Liver (tissue), 3 donors: ENCODE measurements at regions not wholly inside any gene's neighbourhood (a gene's known extent, or its start where the extent isn't known, plus 50 kb on each side); places are given as distances from the start of the nearest gene placed in this dataset.
A peak's percentile ranks its signal among the peaks of the same experiment; 100 is the strongest.

ENCODE experiments used
- HNF4A ChIP-seq, 2 donors: conservative IDR thresholded peaks; 2 replicates each; pipeline ENCODE4 v1.6.1; 2016; ENCODE audit warnings: antibody characterized with exemption in 2 of 2, mild to moderate bottlenecking in 2 of 2
- MAX ChIP-seq: IDR thresholded peaks from 2 replicates; pipeline ENCODE4 v1.6.1; 2016; ENCODE audit warnings: antibody characterized with exemption
- RXRA ChIP-seq, 2 donors: IDR thresholded peaks; 2 replicates each; pipeline ENCODE4 v1.6.1; 2017 to 2018; ENCODE audit warnings: antibody characterized with exemption in 2 of 2, mild to moderate bottlenecking in 1 of 2
- TF ChIP-seq, protein P1 (sequence below): fragments of 150-350 bp; IDR thresholded peaks from 2 replicates; pipeline ENCODE4 v1.5.1; 2017; ENCODE audit warnings: improper control_type of control experiment, low read depth, low read length; ENCODE audit not compliant: missing input control
- donor health status: healthy.
- donor health status: healthy.

GRCh38 chr18:22666411-22666940 is 248.8 kb upstream of the CTAGE1 start:
- TF ChIP-seq HNF4A (conservative IDR thresholded peaks at IDR 0.05) (peak; percentile 88 to 94), RXRA (IDR thresholded peaks at IDR 0.05) (peak; percentile 43 to 58), MAX (no peak)
- TF ChIP-seq, protein P1, sequence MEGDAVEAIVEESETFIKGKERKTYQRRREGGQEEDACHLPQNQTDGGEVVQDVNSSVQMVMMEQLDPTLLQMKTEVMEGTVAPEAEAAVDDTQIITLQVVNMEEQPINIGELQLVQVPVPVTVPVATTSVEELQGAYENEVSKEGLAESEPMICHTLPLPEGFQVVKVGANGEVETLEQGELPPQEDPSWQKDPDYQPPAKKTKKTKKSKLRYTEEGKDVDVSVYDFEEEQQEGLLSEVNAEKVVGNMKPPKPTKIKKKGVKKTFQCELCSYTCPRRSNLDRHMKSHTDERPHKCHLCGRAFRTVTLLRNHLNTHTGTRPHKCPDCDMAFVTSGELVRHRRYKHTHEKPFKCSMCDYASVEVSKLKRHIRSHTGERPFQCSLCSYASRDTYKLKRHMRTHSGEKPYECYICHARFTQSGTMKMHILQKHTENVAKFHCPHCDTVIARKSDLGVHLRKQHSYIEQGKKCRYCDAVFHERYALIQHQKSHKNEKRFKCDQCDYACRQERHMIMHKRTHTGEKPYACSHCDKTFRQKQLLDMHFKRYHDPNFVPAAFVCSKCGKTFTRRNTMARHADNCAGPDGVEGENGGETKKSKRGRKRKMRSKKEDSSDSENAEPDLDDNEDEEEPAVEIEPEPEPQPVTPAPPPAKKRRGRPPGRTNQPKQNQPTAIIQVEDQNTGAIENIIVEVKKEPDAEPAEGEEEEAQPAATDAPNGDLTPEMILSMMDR: no peak
